HL-60 (cell line): ENCODE measurements at regions not wholly inside any gene's neighbourhood (a gene's known extent, or its start where the extent isn't known, plus 50 kb on each side); places are given as distances from the start of the nearest gene placed in this dataset.

Source experiments
- DNase-seq, 2 experiments: peaks; one replicate each; pipeline ENCODE4 v3.0.0-alpha.2; 2010 to 2020; ENCODE audit warnings: low read depth in 1 of 2, low spot score in 1 of 2
- H3K27ac ChIP-seq: fragments of 250-450 bp; sonication (Bioruptor Pico); replicated peaks from 2 replicates; pipeline ENCODE4 v1.5.1; 2020; ENCODE audit warnings: mild to moderate bottlenecking, moderate library complexity
- H3K27me3 ChIP-seq: fragments of 250-450 bp; sonication (Bioruptor Pico); 2 replicates; pipeline ENCODE4 v1.5.1; 2021; ENCODE audit warnings: mild to moderate bottlenecking, moderate library complexity; ENCODE audit not compliant: insufficient read depth, poor library complexity, severe bottlenecking
- H3K4me3 ChIP-seq: replicated peaks from 2 replicates; pipeline ENCODE4 v1.5.1; 2011; ENCODE audit warnings: mild to moderate bottlenecking, control low read depth, low read length; ENCODE audit not compliant: insufficient read depth
- GABPA ChIP-seq: IDR thresholded peaks from 2 replicates; pipeline ENCODE4 v1.6.1; 2012; ENCODE audit warnings: low read depth
- POLR2AphosphoS5 ChIP-seq: IDR thresholded peaks from 2 replicates; pipeline ENCODE4 v1.6.1; 2012; ENCODE audit warnings: low read depth
- SPI1 ChIP-seq: IDR thresholded peaks from 2 replicates; pipeline ENCODE4 v1.6.1; 2012; ENCODE audit warnings: low read depth, mild to moderate bottlenecking, borderline replicate concordance
- TF ChIP-seq, protein P1 (sequence below): IDR thresholded peaks from 2 replicates; pipeline ENCODE4 v1.6.1; 2012; ENCODE audit warnings: low read depth; ENCODE audit not compliant: insufficient replicate concordance
- TF ChIP-seq, protein P2 (sequence below): IDR thresholded peaks from one replicate; pipeline ENCODE4 v1.5.1; 2011; ENCODE audit warnings: low read length, control low read depth, inconsistent platforms; ENCODE audit not compliant: insufficient read depth

DNA sequence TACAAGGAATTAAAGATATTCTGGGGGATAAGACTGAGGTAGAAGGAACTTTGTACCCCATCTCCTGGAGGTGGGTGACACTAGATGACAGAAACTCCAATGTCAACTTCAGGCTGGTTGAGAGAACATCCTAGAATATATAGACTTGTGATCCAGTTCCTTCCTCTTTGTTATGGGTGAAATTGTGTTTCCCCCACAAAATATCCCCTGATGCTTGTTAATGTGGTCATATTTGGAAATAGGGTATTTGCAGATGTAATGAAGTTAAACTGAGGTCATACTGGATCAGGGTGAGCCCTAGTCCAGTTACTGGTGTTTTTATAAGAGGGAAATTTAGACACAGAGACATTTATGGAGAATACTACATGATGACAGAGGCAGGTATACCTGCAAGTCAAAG is 114.0 kb upstream of the NAMPT start:
- TF ChIP-seq, protein P1, sequence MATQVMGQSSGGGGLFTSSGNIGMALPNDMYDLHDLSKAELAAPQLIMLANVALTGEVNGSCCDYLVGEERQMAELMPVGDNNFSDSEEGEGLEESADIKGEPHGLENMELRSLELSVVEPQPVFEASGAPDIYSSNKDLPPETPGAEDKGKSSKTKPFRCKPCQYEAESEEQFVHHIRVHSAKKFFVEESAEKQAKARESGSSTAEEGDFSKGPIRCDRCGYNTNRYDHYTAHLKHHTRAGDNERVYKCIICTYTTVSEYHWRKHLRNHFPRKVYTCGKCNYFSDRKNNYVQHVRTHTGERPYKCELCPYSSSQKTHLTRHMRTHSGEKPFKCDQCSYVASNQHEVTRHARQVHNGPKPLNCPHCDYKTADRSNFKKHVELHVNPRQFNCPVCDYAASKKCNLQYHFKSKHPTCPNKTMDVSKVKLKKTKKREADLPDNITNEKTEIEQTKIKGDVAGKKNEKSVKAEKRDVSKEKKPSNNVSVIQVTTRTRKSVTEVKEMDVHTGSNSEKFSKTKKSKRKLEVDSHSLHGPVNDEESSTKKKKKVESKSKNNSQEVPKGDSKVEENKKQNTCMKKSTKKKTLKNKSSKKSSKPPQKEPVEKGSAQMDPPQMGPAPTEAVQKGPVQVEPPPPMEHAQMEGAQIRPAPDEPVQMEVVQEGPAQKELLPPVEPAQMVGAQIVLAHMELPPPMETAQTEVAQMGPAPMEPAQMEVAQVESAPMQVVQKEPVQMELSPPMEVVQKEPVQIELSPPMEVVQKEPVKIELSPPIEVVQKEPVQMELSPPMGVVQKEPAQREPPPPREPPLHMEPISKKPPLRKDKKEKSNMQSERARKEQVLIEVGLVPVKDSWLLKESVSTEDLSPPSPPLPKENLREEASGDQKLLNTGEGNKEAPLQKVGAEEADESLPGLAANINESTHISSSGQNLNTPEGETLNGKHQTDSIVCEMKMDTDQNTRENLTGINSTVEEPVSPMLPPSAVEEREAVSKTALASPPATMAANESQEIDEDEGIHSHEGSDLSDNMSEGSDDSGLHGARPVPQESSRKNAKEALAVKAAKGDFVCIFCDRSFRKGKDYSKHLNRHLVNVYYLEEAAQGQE, result no peak
- TF ChIP-seq POLR2AphosphoS5, result no peak
- no peak for TF ChIP-seq GABPA
- TF ChIP-seq SPI1, result no peak
- TF ChIP-seq, protein P2, sequence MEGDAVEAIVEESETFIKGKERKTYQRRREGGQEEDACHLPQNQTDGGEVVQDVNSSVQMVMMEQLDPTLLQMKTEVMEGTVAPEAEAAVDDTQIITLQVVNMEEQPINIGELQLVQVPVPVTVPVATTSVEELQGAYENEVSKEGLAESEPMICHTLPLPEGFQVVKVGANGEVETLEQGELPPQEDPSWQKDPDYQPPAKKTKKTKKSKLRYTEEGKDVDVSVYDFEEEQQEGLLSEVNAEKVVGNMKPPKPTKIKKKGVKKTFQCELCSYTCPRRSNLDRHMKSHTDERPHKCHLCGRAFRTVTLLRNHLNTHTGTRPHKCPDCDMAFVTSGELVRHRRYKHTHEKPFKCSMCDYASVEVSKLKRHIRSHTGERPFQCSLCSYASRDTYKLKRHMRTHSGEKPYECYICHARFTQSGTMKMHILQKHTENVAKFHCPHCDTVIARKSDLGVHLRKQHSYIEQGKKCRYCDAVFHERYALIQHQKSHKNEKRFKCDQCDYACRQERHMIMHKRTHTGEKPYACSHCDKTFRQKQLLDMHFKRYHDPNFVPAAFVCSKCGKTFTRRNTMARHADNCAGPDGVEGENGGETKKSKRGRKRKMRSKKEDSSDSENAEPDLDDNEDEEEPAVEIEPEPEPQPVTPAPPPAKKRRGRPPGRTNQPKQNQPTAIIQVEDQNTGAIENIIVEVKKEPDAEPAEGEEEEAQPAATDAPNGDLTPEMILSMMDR, result no peak

DNA sequence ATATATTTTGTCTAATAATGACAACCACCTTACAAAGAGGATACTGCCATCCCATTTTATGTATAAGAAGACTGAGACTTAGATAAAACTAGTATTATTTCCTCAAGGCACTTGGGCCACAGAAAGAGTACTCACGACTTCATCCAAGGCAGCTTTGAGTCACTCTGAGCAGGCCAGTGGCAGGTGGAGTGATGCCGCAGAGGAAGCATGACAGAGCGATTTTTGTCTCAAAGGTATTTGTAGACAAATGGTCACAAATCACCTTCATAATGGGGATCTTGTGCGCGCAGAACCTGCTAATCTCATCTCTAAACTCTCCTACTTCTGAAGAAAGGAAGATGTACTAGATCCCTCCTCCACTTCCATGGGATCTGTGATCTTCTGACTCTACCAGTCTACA is 113.2 kb upstream of the NAMPT start:
- TF ChIP-seq, protein P1, result no peak
- TF ChIP-seq SPI1 (no peak), GABPA (no peak), POLR2AphosphoS5 (no peak)
- TF ChIP-seq, protein P2, result no peak
- DNase-seq, result no peak
- Histone ChIP-seq H3K27me3 (no peaks in the 10 kb centered on the region), H3K27ac (no peak overlapping the region), H3K4me3 (no peak overlapping the region)

More for the DNA sequence above, 114.0 kb upstream of the NAMPT start:
- Histone ChIP-seq H3K27me3 (no peaks in the 10 kb centered on the region), H3K27ac (no peak overlapping the region), H3K4me3 (no peak overlapping the region)
- DNase-seq, result no peak

DNA sequence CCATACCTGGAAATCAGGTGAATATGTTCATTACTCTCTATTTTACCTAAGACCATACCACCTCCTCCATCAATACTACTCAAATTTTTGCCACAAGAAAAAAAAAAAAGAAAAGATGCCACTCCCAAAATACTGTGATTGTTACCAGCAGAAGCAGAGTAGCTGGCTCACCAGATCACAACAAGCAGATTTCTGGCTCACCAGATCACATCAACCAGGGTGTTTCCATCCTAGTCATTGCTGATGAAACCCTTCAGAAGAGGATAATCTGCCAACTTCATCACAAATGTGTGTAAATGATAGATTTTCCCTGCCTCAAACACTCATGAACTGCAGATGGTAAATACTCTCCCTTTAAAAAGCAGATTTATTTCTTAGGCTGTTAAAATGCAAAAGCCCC is 109.7 kb upstream of the NAMPT start:
- no peak overlapping the region for H3K27ac ChIP-seq

More for the DNA sequence above, 109.7 kb upstream of the NAMPT start:
- DNase-seq, result no peak
- TF ChIP-seq SPI1 (no peak), GABPA (no peak), POLR2AphosphoS5 (no peak)
- TF ChIP-seq, protein P2, result no peak
- TF ChIP-seq, protein P1, result no peak
- Histone ChIP-seq H3K27me3 (no peaks in the 10 kb centered on the region), H3K4me3 (no peak overlapping the region)
